ENCODE measurements at regions not wholly inside any gene's neighbourhood (a gene's known extent, or its start where the extent isn't known, plus 50 kb on each side); places are given as distances from the start of the nearest gene placed in this dataset.

- no peaks in the 10 kb centered on the region for H3K79me2 ChIP-seq (ENCODE audit: insufficient read depth, low read length)
- H3K9me2 ChIP-seq (replicated peaks; ENCODE audit: low read depth, low read length), result no peaks in the 10 kb centered on the region
- TF ChIP-seq, protein P1, sequence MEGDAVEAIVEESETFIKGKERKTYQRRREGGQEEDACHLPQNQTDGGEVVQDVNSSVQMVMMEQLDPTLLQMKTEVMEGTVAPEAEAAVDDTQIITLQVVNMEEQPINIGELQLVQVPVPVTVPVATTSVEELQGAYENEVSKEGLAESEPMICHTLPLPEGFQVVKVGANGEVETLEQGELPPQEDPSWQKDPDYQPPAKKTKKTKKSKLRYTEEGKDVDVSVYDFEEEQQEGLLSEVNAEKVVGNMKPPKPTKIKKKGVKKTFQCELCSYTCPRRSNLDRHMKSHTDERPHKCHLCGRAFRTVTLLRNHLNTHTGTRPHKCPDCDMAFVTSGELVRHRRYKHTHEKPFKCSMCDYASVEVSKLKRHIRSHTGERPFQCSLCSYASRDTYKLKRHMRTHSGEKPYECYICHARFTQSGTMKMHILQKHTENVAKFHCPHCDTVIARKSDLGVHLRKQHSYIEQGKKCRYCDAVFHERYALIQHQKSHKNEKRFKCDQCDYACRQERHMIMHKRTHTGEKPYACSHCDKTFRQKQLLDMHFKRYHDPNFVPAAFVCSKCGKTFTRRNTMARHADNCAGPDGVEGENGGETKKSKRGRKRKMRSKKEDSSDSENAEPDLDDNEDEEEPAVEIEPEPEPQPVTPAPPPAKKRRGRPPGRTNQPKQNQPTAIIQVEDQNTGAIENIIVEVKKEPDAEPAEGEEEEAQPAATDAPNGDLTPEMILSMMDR (conservative IDR thresholded peaks at IDR 0.05; ENCODE audit: low read length), result no peak
- TF ChIP-seq EZH2phosphoT487 (IDR thresholded peaks at IDR 0.05; ENCODE audit: borderline replicate concordance), result no peak
- H3K4me2 ChIP-seq (ENCODE audit: low read depth, low read length, poor library complexity, severe bottlenecking), result no peak overlapping the region
- H2AFZ ChIP-seq (ENCODE audit: low read length), result no peak overlapping the region
- H3K27me3 ChIP-seq (ENCODE audit: insufficient read depth, low read length, poor library complexity, severe bottlenecking), result no peaks in the 10 kb centered on the region
- no peak overlapping the region for H3K9ac ChIP-seq (ENCODE audit: low read depth, low read length, poor library complexity, severe bottlenecking)
- no peaks in the 10 kb centered on the region for H3K36me3 ChIP-seq (ENCODE audit: insufficient read depth, low read length)
- H3F3A ChIP-seq (ENCODE audit: low read depth), result no peaks in the 10 kb centered on the region
- no peaks in the 10 kb centered on the region for H4K20me1 ChIP-seq (ENCODE audit: insufficient read depth, low read length, poor library complexity, severe bottlenecking)
- no peaks in the 10 kb centered on the region for H3K9me3 ChIP-seq (ENCODE audit: insufficient read depth, low read depth, low read length)
- no peaks in the 10 kb centered on the region for H3K4me1 ChIP-seq (ENCODE audit: insufficient read depth, low read length, poor library complexity, severe bottlenecking)
- H3K4me3 ChIP-seq (ENCODE audit: low read length, poor library complexity, severe bottlenecking), result no peak overlapping the region
Measured at GRCh38 chr7:41447450-41448042, 255.3 kb downstream of the INHBA start.

DNA sequence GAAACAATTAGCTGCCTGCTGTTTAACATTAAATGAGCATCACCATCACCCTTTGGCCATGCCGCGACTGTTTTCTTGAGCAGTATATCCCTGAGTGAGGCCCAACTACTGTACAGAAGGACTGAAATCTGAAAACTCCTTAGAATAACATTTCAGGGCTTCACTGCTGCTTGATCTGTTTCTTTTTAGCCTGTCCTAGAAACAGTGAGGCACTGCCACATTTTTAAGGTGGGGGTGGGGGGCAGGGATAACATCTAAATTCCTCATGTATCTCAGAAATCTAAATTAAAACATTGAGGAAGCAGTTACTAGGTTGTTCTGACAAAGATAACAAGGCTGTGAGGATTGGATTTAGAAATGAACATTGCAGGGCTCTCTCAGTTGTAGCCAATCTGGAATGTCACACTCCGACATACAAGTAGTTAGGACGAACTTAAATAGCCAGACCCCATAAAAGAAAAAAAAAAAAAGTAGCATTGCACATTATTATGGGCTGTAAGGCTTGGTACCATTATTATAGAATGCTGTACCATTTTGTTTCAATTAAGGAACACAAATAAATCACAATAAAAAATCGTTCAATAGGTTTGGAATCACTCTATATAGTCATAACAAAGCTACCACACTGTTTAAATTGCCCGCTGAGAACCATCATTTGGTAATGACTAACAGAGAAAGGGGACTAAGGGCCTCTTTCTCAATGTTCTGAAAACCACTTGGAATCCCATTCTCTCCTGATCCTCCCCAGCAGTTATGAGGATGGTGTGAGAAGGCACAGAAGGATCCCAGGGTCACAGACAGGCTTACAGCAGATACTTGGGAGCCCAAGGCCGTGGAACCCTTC is 256.1 kb downstream of the INHBA start:
- Histone ChIP-seq H3K36me3 (ENCODE audit: insufficient read depth, low read length) (no peaks in the 10 kb centered on the region), H3K79me2 (ENCODE audit: insufficient read depth, low read length) (no peaks in the 10 kb centered on the region), H3F3A (ENCODE audit: low read depth) (no peaks in the 10 kb centered on the region)

GRCh38 chr7:41445946-41446345 is 256.9 kb downstream of the INHBA start:
- Histone ChIP-seq H2AFZ (ENCODE audit: low read length) (no peak overlapping the region), H3K9me2 (replicated peaks; ENCODE audit: low read depth, low read length) (no peaks in the 10 kb centered on the region), H3K36me3 (ENCODE audit: insufficient read depth, low read length) (no peaks in the 10 kb centered on the region), H3K4me1 (ENCODE audit: insufficient read depth, low read length, poor library complexity, severe bottlenecking) (no peaks in the 10 kb centered on the region), H3F3A (ENCODE audit: low read depth) (no peaks in the 10 kb centered on the region), H4K20me1 (ENCODE audit: insufficient read depth, low read length, poor library complexity, severe bottlenecking) (no peaks in the 10 kb centered on the region), H3K79me2 (ENCODE audit: insufficient read depth, low read length) (no peaks in the 10 kb centered on the region), H3K9me3 (ENCODE audit: insufficient read depth, low read depth, low read length) (no peaks in the 10 kb centered on the region), H3K4me2 (ENCODE audit: low read depth, low read length, poor library complexity, severe bottlenecking) (no peak overlapping the region), H3K27me3 (ENCODE audit: insufficient read depth, low read length, poor library complexity, severe bottlenecking) (no peaks in the 10 kb centered on the region), H3K4me3 (ENCODE audit: low read length, poor library complexity, severe bottlenecking) (no peak overlapping the region), H3K9ac (ENCODE audit: low read depth, low read length, poor library complexity, severe bottlenecking) (no peak overlapping the region)
- TF ChIP-seq EZH2phosphoT487 (IDR thresholded peaks at IDR 0.05; ENCODE audit: borderline replicate concordance), result no peak
- TF ChIP-seq, protein P1 (conservative IDR thresholded peaks at IDR 0.05; ENCODE audit: low read length), result no peak

More for the DNA sequence above, 256.1 kb downstream of the INHBA start:
- Histone ChIP-seq H4K20me1 (ENCODE audit: insufficient read depth, low read length, poor library complexity, severe bottlenecking) (no peaks in the 10 kb centered on the region), H3K4me3 (ENCODE audit: low read length, poor library complexity, severe bottlenecking) (no peak overlapping the region), H3K4me1 (ENCODE audit: insufficient read depth, low read length, poor library complexity, severe bottlenecking) (no peaks in the 10 kb centered on the region), H2AFZ (ENCODE audit: low read length) (no peak overlapping the region), H3K27me3 (ENCODE audit: insufficient read depth, low read length, poor library complexity, severe bottlenecking) (no peaks in the 10 kb centered on the region), H3K4me2 (ENCODE audit: low read depth, low read length, poor library complexity, severe bottlenecking) (no peak overlapping the region), H3K9me3 (ENCODE audit: insufficient read depth, low read depth, low read length) (no peaks in the 10 kb centered on the region), H3K9me2 (replicated peaks; ENCODE audit: low read depth, low read length) (no peaks in the 10 kb centered on the region), H3K9ac (ENCODE audit: low read depth, low read length, poor library complexity, severe bottlenecking) (no peak overlapping the region)
- no peak for TF ChIP-seq EZH2phosphoT487 (IDR thresholded peaks at IDR 0.05; ENCODE audit: borderline replicate concordance)
